ENCODE measurements at regions not wholly inside any gene's neighbourhood (a gene's known extent, or its start where the extent isn't known, plus 50 kb on each side); places are given as distances from the start of the nearest gene placed in this dataset.

DNA sequence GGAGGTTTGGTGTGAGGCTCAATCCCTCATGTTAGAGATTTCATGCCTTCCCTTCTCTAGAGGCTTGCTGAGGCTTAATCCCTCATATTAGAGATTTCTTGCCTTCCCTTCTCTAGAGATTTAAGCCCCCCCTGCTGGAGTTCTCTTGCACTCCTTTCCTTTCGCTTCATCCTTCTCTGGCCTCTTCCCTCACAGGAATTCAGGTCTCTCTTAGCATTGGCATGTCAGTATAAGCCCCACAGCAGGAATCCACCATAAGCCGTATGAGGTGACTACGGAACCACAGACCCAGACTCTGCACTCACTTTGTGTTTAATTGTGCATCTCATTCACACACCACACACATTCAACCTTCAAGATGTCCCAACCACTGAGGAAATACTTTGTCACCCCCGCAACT is 338.6 kb upstream of the POU1F1 start:
- WGBS, 3 donors: 94 to 95% (median 94%) methylated on average over 4 of the region's 4 CpGs
- DNase-seq: no peak
- H3K27ac ChIP-seq: no peak overlapping the region
- H3K36me3 ChIP-seq (ENCODE audit: insufficient read depth in 1 of 2, low read depth in 1 of 2): no peaks in the 10 kb centered on the region
- H3K4me1 ChIP-seq: no peaks in the 10 kb centered on the region
- H3K4me3 ChIP-seq: no peak overlapping the region
- TF ChIP-seq, protein P1, sequence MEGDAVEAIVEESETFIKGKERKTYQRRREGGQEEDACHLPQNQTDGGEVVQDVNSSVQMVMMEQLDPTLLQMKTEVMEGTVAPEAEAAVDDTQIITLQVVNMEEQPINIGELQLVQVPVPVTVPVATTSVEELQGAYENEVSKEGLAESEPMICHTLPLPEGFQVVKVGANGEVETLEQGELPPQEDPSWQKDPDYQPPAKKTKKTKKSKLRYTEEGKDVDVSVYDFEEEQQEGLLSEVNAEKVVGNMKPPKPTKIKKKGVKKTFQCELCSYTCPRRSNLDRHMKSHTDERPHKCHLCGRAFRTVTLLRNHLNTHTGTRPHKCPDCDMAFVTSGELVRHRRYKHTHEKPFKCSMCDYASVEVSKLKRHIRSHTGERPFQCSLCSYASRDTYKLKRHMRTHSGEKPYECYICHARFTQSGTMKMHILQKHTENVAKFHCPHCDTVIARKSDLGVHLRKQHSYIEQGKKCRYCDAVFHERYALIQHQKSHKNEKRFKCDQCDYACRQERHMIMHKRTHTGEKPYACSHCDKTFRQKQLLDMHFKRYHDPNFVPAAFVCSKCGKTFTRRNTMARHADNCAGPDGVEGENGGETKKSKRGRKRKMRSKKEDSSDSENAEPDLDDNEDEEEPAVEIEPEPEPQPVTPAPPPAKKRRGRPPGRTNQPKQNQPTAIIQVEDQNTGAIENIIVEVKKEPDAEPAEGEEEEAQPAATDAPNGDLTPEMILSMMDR (IDR thresholded peaks at IDR 0.05): no peak
- H3K27me3 ChIP-seq (ENCODE audit: insufficient read depth in 3 of 3, low read length in 2 of 3): no peaks in the 10 kb centered on the region
- intact Hi-C loops (cut with DNase I): no loop called here
- no peak for ATAC-seq
- no peaks in the 10 kb centered on the region for H3K9me3 ChIP-seq

DNA sequence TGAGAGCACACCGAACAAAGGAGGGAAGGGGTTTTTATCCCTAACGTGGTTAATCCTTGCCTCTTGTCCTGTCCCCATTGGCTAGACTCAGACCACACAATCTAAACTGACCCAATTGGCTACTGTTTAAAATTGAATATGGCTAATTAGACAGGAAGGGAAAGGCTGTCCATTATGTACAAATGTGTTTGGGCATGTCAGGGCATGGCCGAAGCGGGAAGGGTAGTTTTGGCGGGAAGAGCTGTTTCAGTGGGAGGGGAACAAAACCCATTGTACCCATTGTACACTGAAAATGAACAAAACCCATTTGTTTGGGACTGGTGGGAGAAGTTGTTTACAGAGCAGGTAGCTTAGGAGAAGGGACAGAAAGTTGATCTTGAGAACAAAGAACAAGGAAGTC is 330.9 kb upstream of the POU1F1 start:
- ATAC-seq: no peak
- Histone ChIP-seq H3K27me3 (ENCODE audit: insufficient read depth in 3 of 3, low read length in 2 of 3) (no peaks in the 10 kb centered on the region), H3K9me3 (no peaks in the 10 kb centered on the region), H3K4me1 (no peaks in the 10 kb centered on the region), H3K27ac (no peak overlapping the region), H3K4me3 (no peak overlapping the region), H3K36me3 (ENCODE audit: insufficient read depth in 1 of 2, low read depth in 1 of 2) (no peaks in the 10 kb centered on the region)
- no peak for DNase-seq
- 83 to 91% (median 87%) methylated on average over 5 of the region's 5 CpGs for WGBS, 3 donors
- TF ChIP-seq, protein P1 (IDR thresholded peaks at IDR 0.05): no peak
- intact Hi-C loops (cut with DNase I): no loop called here

DNA sequence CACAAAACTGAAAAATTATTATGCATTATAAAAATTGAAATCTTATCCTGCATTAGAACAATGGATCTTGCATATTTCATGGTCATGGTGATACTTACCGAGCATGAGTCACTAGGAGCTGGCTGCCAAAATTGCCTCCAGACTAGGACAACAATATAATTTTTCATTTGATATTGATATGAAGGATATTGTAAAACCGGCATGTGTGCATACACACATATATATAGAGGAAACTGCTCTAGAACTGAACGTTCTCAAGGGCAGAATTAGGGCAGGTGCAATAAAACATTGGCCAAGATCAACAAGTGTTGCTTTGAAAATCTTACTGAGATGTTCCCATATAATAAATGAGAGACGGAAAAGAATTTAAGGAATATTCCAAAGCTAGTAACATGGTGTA is 319.4 kb upstream of the POU1F1 start:
- intact Hi-C loops (cut with DNase I): no loop called here
- no peak overlapping the region for H3K27ac ChIP-seq
- H3K4me3 ChIP-seq: no peak overlapping the region
- ATAC-seq: no peak
- no peak for DNase-seq
- TF ChIP-seq, protein P1 (IDR thresholded peaks at IDR 0.05): no peak
- no peaks in the 10 kb centered on the region for H3K27me3 ChIP-seq (ENCODE audit: insufficient read depth in 3 of 3, low read length in 2 of 3)
- WGBS, 3 donors: 43 to 54% (median 48%) methylated on average over 4 of the region's 4 CpGs
- H3K4me1 ChIP-seq: no peaks in the 10 kb centered on the region
- no peaks in the 10 kb centered on the region for H3K9me3 ChIP-seq
- H3K36me3 ChIP-seq (ENCODE audit: insufficient read depth in 1 of 2, low read depth in 1 of 2): no peaks in the 10 kb centered on the region

DNA sequence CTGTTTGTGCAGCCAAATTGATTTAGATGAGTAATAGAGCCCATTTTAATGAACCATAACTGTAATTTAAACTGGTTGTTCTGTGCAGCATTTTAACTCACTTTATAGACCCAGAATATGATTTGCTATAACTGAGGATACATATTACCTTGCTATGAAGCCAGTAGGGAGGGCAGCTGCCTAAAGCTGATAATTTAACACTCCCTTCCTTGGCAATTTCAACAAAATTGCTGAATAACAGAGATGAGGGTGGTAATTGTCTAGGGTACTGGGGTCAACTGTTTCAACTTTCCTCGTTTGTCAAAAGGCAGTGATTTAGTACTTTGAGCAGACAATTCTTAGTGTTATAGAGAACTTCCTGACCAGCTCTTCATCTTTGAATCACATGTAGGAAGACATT is 304.9 kb upstream of the POU1F1 start:
- TF ChIP-seq, protein P1 (IDR thresholded peaks at IDR 0.05): no peak
- intact Hi-C loops (cut with DNase I): no loop called here
- H3K9me3 ChIP-seq: no peaks in the 10 kb centered on the region
- no peaks in the 10 kb centered on the region for H3K4me1 ChIP-seq
- H3K27ac ChIP-seq: no peak overlapping the region
- H3K27me3 ChIP-seq (ENCODE audit: insufficient read depth in 3 of 3, low read length in 2 of 3): no peaks in the 10 kb centered on the region
- no peaks in the 10 kb centered on the region for H3K36me3 ChIP-seq (ENCODE audit: insufficient read depth in 1 of 2, low read depth in 1 of 2)
- ATAC-seq (no peak), DNase-seq (no peak)
- 8 to 20% (median 8%) methylated on average over 1 of the region's 1 CpG for WGBS, 3 donors
- H3K4me3 ChIP-seq: no peak overlapping the region

DNA sequence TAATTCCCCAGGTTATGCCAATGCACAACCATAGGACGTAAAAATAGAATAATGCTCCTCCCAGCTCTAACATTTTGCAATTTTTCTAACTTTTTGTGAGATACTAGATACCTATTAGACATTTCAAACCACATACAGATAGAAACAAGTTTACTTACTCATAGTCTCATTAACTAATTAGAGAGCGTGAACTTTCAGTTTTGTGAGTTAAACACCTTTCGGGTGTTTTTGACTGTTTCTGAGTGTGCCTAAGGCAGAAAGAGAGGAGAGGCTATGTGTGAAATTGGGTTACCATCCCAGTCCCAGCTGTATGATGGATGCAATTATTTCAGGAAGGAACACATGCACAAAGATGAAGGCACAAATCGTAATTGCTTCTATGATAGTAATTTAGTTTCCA is 300.4 kb upstream of the POU1F1 start:
- H3K4me3 ChIP-seq: no peak overlapping the region
- no peaks in the 10 kb centered on the region for H3K4me1 ChIP-seq
- H3K27ac ChIP-seq: no peak overlapping the region
- intact Hi-C loops (cut with DNase I): no loop called here
- H3K27me3 ChIP-seq (ENCODE audit: insufficient read depth in 3 of 3, low read length in 2 of 3): no peaks in the 10 kb centered on the region
- no peaks in the 10 kb centered on the region for H3K36me3 ChIP-seq (ENCODE audit: insufficient read depth in 1 of 2, low read depth in 1 of 2)
- ATAC-seq (no peak), DNase-seq (no peak)
- TF ChIP-seq, protein P1 (IDR thresholded peaks at IDR 0.05): no peak
- WGBS, 3 donors: 51 to 70% (median 65%) methylated on average over 4 of the region's 4 CpGs
- no peaks in the 10 kb centered on the region for H3K9me3 ChIP-seq
